ENCODE measurements at regions not wholly inside any gene's neighbourhood (a gene's known extent, or its start where the extent isn't known, plus 50 kb on each side); places are given as distances from the start of the nearest gene placed in this dataset.

DNA sequence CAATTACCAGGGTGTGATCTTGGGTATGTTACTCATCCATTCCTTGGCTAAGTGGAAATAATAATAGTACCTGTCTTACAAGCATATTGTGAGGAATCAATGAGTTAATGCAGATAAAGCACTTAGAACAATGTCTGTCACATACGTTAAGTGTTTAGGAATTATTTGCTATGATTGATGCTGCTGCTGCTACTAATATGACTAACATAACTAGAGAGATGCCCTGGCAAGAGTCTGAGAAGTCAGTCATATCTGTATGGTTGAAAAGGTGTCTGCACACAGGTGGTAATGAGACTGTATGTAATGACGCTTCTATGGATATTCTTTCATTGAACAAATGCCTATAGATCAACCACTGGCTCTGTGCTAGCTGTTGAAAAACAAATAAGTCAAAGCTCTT is 100.1 kb upstream of the PCGF5 start:
- H3K4me1 Mint-ChIP-seq (ENCODE audit: low read depth, unreplicated experiment) = no peaks in the 10 kb centered on the region
- no peak for DNase-seq

GRCh38 chr10:91123261-91123660 is 97.2 kb upstream of the PCGF5 start:
- no peaks in the 10 kb centered on the region for H3K27me3 Mint-ChIP-seq (ENCODE audit: unreplicated experiment)
- H3K36me3 Mint-ChIP-seq (ENCODE audit: unreplicated experiment) = no peaks in the 10 kb centered on the region
- H3K27ac Mint-ChIP-seq (ENCODE audit: unreplicated experiment) = no peak overlapping the region
- TF ChIP-seq, protein P1, sequence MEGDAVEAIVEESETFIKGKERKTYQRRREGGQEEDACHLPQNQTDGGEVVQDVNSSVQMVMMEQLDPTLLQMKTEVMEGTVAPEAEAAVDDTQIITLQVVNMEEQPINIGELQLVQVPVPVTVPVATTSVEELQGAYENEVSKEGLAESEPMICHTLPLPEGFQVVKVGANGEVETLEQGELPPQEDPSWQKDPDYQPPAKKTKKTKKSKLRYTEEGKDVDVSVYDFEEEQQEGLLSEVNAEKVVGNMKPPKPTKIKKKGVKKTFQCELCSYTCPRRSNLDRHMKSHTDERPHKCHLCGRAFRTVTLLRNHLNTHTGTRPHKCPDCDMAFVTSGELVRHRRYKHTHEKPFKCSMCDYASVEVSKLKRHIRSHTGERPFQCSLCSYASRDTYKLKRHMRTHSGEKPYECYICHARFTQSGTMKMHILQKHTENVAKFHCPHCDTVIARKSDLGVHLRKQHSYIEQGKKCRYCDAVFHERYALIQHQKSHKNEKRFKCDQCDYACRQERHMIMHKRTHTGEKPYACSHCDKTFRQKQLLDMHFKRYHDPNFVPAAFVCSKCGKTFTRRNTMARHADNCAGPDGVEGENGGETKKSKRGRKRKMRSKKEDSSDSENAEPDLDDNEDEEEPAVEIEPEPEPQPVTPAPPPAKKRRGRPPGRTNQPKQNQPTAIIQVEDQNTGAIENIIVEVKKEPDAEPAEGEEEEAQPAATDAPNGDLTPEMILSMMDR (IDR thresholded peaks at IDR 0.05; ENCODE audit: partially characterized antibody, unreplicated experiment) = no peak
- H3K4me3 Mint-ChIP-seq (ENCODE audit: unreplicated experiment) = no peak overlapping the region
- DNase-seq = no peak
- H3K9me3 Mint-ChIP-seq (ENCODE audit: unreplicated experiment) = no peaks in the 10 kb centered on the region
- H3K4me1 Mint-ChIP-seq (ENCODE audit: low read depth, unreplicated experiment) = no peaks in the 10 kb centered on the region

More for the DNA sequence above, 100.1 kb upstream of the PCGF5 start:
- no peak overlapping the region for H3K4me3 Mint-ChIP-seq (ENCODE audit: unreplicated experiment)
- H3K36me3 Mint-ChIP-seq (ENCODE audit: unreplicated experiment) = no peaks in the 10 kb centered on the region
- TF ChIP-seq, protein P1 (IDR thresholded peaks at IDR 0.05; ENCODE audit: partially characterized antibody, unreplicated experiment) = no peak
- H3K27me3 Mint-ChIP-seq (ENCODE audit: unreplicated experiment) = no peaks in the 10 kb centered on the region
- H3K9me3 Mint-ChIP-seq (ENCODE audit: unreplicated experiment) = no peaks in the 10 kb centered on the region
- no peak overlapping the region for H3K27ac Mint-ChIP-seq (ENCODE audit: unreplicated experiment)

DNA sequence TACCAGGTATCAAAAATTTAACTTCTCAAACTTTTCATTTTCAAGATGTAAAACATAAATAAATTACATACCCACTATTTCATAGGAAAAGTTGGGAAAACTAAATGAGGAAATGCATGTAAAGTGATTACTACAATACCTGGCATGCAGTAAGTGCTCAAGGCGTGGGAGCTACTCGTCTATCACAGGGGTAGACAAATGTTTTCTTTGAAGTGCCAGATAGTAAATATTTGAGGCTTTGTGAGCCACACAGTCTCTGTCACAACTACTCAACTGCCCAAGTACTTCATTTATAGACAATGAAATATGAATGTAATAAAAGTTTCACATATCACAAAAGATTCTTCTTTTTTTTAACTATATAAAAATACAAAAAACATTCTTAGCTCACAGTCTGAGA is 96.4 kb upstream of the PCGF5 start:
- TF ChIP-seq, protein P1 (IDR thresholded peaks at IDR 0.05; ENCODE audit: partially characterized antibody, unreplicated experiment) = no peak
- H3K4me3 Mint-ChIP-seq (ENCODE audit: unreplicated experiment) = no peak overlapping the region
- H3K36me3 Mint-ChIP-seq (ENCODE audit: unreplicated experiment) = no peaks in the 10 kb centered on the region
- H3K9me3 Mint-ChIP-seq (ENCODE audit: unreplicated experiment) = no peaks in the 10 kb centered on the region
- no peaks in the 10 kb centered on the region for H3K4me1 Mint-ChIP-seq (ENCODE audit: low read depth, unreplicated experiment)
- H3K27me3 Mint-ChIP-seq (ENCODE audit: unreplicated experiment) = no peaks in the 10 kb centered on the region
- no peak overlapping the region for H3K27ac Mint-ChIP-seq (ENCODE audit: unreplicated experiment)
- no peak for DNase-seq

GRCh38 chr10:91126471-91126870 is 94.0 kb upstream of the PCGF5 start:
- Mint-ChIP-seq H3K27ac (ENCODE audit: unreplicated experiment) (no peak overlapping the region), H3K36me3 (ENCODE audit: unreplicated experiment) (no peaks in the 10 kb centered on the region), H3K4me1 (ENCODE audit: low read depth, unreplicated experiment) (no peaks in the 10 kb centered on the region), H3K4me3 (ENCODE audit: unreplicated experiment) (no peak overlapping the region), H3K27me3 (ENCODE audit: unreplicated experiment) (no peaks in the 10 kb centered on the region), H3K9me3 (ENCODE audit: unreplicated experiment) (no peaks in the 10 kb centered on the region)
- TF ChIP-seq, protein P1 (IDR thresholded peaks at IDR 0.05; ENCODE audit: partially characterized antibody, unreplicated experiment) = no peak
- no peak for DNase-seq

GRCh38 chr10:91127341-91128082 is 93.0 kb upstream of the PCGF5 start:
- no peak overlapping the region for H3K4me3 Mint-ChIP-seq (ENCODE audit: unreplicated experiment)
- H3K27ac Mint-ChIP-seq (ENCODE audit: unreplicated experiment) = no peak overlapping the region
- no peaks in the 10 kb centered on the region for H3K9me3 Mint-ChIP-seq (ENCODE audit: unreplicated experiment)
- H3K27me3 Mint-ChIP-seq (ENCODE audit: unreplicated experiment) = no peaks in the 10 kb centered on the region
- H3K36me3 Mint-ChIP-seq (ENCODE audit: unreplicated experiment) = no peaks in the 10 kb centered on the region
- H3K4me1 Mint-ChIP-seq (ENCODE audit: low read depth, unreplicated experiment) = no peaks in the 10 kb centered on the region
- no peak for DNase-seq
- TF ChIP-seq, protein P1 (IDR thresholded peaks at IDR 0.05; ENCODE audit: partially characterized antibody, unreplicated experiment) = no peak

Measured in glutamatergic neuron (in vitro differentiated cells).